B cell (primary cell): ENCODE measurements at regions not wholly inside any gene's neighbourhood (a gene's known extent, or its start where the extent isn't known, plus 50 kb on each side); places are given as distances from the start of the nearest gene placed in this dataset.
A peak's percentile ranks its signal among the peaks of the same experiment; 100 is the strongest.
"Not testable (repeated sequence)": the region's sequence is repeated elsewhere in the genome, so short reads cannot be mapped to it uniquely, and the experiment has no call there.

ENCODE experiments used
- ATAC-seq: fragments of 200-7000 bp; cut with Tn5 transposase; one replicate; pipeline ENCODE4 v1.10.0; 2021; ENCODE audit warnings: low read depth, mild to moderate bottlenecking, moderate number of reproducible peaks, moderate library complexity
- CTCF ChIA-PET: fragments of 350-600 bp; sonication (Branson Sonifier 250); formaldehyde crosslinking; loops from one replicate; lab custom pipeline; 2021; ENCODE audit warnings: antibody characterized with exemption, inconsistent platforms; lab: Charles Lee
- POLR2A ChIA-PET: fragments of 350-600 bp; sonication (Branson Sonifier 250); formaldehyde crosslinking; loops from one replicate; lab custom pipeline; 2021; ENCODE audit warnings: antibody characterized with exemption; lab: Charles Lee
- DNase-seq: peaks from one replicate; pipeline ENCODE4 v3.0.0; 2013
- H2AFZ ChIP-seq: 2 replicates; pipeline ENCODE4 v1.6.1; 2012; ENCODE audit warnings: mild to moderate bottlenecking, low read depth, low read length; ENCODE audit not compliant: insufficient read depth, poor library complexity, severe bottlenecking
- H3K27ac ChIP-seq, 2 donors: 1 replicate in 1 of 2; 2 replicates in 1 of 2; pipeline ENCODE4 v1.5.1; 2012 to 2013; ENCODE audit warnings: low read length in 2 of 2, mild to moderate bottlenecking in 2 of 2, moderate library complexity in 1 of 2
- H3K27me3 ChIP-seq, 4 experiments: fragments of 200-600 bp in 1 of 4; sonication (generic) in 1 of 4; replicated peaks in 1 of 4; 1 replicate in 2 of 4; 2 replicates in 2 of 4; pipeline versions ENCODE4 v1.6.1 to v1.7.0; 2013 to 2016; ENCODE audit warnings: low read length in 3 of 4, mild to moderate bottlenecking in 2 of 4, mixed read lengths in 1 of 4, moderate library complexity in 1 of 4; ENCODE audit not compliant: insufficient read depth in 4 of 4, control insufficient read depth in 3 of 4; ENCODE audit errors: control extremely low read depth in 1 of 4
- H3K36me3 ChIP-seq, 2 experiments: replicated peaks in 1 of 2; 1 replicate in 1 of 2; 2 replicates in 1 of 2; pipeline versions ENCODE4 v1.6.1 to v1.7.1; 2013; ENCODE audit warnings: low read length in 1 of 2; ENCODE audit not compliant: insufficient read depth in 2 of 2, control insufficient read depth in 1 of 2; ENCODE audit errors: control extremely low read depth in 1 of 2, extremely low read depth in 1 of 2
- H3K4me1 ChIP-seq, 2 donors: fragments of 200-600 bp in 1 of 2; sonication (generic) in 1 of 2; 1 replicate in 1 of 2; 2 replicates in 1 of 2; pipeline versions ENCODE4 v1.5.1 to v1.6.1; 2013 to 2017; ENCODE audit warnings: low read length in 2 of 2; ENCODE audit not compliant: control insufficient read depth in 2 of 2, insufficient read depth in 2 of 2
- H3K4me2 ChIP-seq: replicated peaks from 2 replicates; pipeline ENCODE3; 2012; ENCODE audit warnings: mild to moderate bottlenecking, low read depth, low read length; ENCODE audit not compliant: poor library complexity, severe bottlenecking
- H3K4me3 ChIP-seq, 5 experiments: fragments of 200-600 bp in 1 of 5; sonication (generic) in 1 of 5; 1 replicate in 3 of 5; 2 replicates in 2 of 5; pipeline versions ENCODE4 v1.5.1 to v1.7.0; 2011 to 2016; ENCODE audit warnings: low read length in 4 of 5, mild to moderate bottlenecking in 4 of 5, low read depth in 2 of 5, control low read depth in 1 of 5, moderate library complexity in 1 of 5; ENCODE audit not compliant: insufficient read depth in 1 of 5; ENCODE audit errors: control extremely low read depth in 1 of 5, extremely low read depth in 1 of 5
- H3K79me2 ChIP-seq: fragments of 200-600 bp; sonication (generic); one replicate; pipeline ENCODE4 v1.6.0; 2016; ENCODE audit warnings: low read length; ENCODE audit not compliant: control insufficient read depth, insufficient read depth
- H3K9ac ChIP-seq: fragments of 200-600 bp; sonication (generic); 2 replicates; pipeline ENCODE4 v1.6.1; 2017; ENCODE audit warnings: mild to moderate bottlenecking, low read length, moderate library complexity
- H3K9me3 ChIP-seq, 3 donors: one replicate each; pipeline versions ENCODE4 v1.6.1 to v1.7.1; 2013; ENCODE audit warnings: low read length in 2 of 3; ENCODE audit not compliant: control insufficient read depth in 2 of 3, insufficient read depth in 1 of 3; ENCODE audit errors: control extremely low read depth in 1 of 3
- H4K20me1 ChIP-seq: 2 replicates; pipeline ENCODE4 v1.6.0; 2012; ENCODE audit warnings: mild to moderate bottlenecking, low read length; ENCODE audit not compliant: insufficient read depth, control insufficient read depth, poor library complexity, severe bottlenecking
- H3K27ac Mint-ChIP-seq: one replicate; pipeline ENCODE4 v1.8.0; 2021; ENCODE audit warnings: mixed read lengths
- H3K27me3 Mint-ChIP-seq: one replicate; pipeline ENCODE4 v1.8.0; 2021; ENCODE audit warnings: mixed read lengths
- H3K4me1 Mint-ChIP-seq: one replicate; pipeline ENCODE4 v1.8.0; 2021; ENCODE audit warnings: mixed read lengths
- H3K4me3 Mint-ChIP-seq: one replicate; pipeline ENCODE4 v1.8.0; 2021; ENCODE audit warnings: mixed read lengths
- H3K9me3 Mint-ChIP-seq: one replicate; pipeline ENCODE4 v1.8.0; 2022; ENCODE audit warnings: mixed read lengths; ENCODE audit not compliant: insufficient read depth
- WGBS: methylation state at CpG from one replicate; pipeline ENCODE4 v1.1.5; 2013; ENCODE audit warnings: missing lambda C conversion rate; ENCODE audit not compliant: insufficient coverage; 5-methylcytosine and 5-hydroxymethylcytosine counted together
- intact Hi-C: fragments of 100-400 bp; cut with micrococcal nuclease; formaldehyde crosslinking; loops from one replicate; pipeline ENCODE4 v1.10.0; 2022

DNA sequence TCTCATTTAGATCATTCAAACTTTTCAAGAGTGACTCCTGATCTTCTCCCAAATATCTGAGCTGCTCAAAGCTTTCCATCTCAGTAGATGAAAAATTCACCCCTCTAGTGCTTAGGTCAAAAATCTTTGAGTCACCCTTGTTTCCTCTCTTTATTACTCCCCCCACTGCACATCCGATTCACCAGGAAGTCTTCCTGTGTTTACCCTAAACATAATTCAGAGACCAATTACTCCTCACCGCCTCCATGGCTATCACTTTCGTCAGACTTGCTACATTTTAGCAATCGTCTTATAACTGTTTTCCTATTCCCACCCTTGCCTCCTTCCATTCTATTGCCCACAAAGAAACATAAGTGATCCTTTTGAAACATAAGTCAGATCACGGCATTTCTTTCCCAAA, 94.8 kb downstream of the SPDYE17 start:
- H3K27ac ChIP-seq, H3K4me3 ChIP-seq, H3K27ac Mint-ChIP-seq, H3K4me3 Mint-ChIP-seq, CTCF ChIA-PET, H3K4me1 ChIP-seq, H2AFZ ChIP-seq, H3K4me2 ChIP-seq, H3K9me3 Mint-ChIP-seq, H3K4me1 Mint-ChIP-seq, POLR2A ChIA-PET, ATAC-seq, H3K79me2 ChIP-seq, H3K9ac ChIP-seq, intact Hi-C loops, H4K20me1 ChIP-seq, H3K27me3 ChIP-seq, DNase-seq, H3K9me3 ChIP-seq, H3K36me3 ChIP-seq: not testable (repeated sequence)
- 89% methylated on average over 5 of the region's 5 CpGs for WGBS
- peaks cover 19% of the 10 kb centered on the region for H3K27me3 Mint-ChIP-seq

- H3K36me3 ChIP-seq, H3K4me2 ChIP-seq, H3K27ac ChIP-seq, POLR2A ChIA-PET, DNase-seq, H3K79me2 ChIP-seq, H3K27me3 ChIP-seq, H3K4me3 ChIP-seq, H2AFZ ChIP-seq, H3K9me3 ChIP-seq, H3K9me3 Mint-ChIP-seq, CTCF ChIA-PET, H3K4me1 ChIP-seq, H4K20me1 ChIP-seq, H3K4me3 Mint-ChIP-seq, intact Hi-C loops, H3K9ac ChIP-seq, H3K4me1 Mint-ChIP-seq, H3K27ac Mint-ChIP-seq: not testable (repeated sequence)
- peaks cover 19% of the 10 kb centered on the region for H3K27me3 Mint-ChIP-seq
- ATAC-seq: peak; percentile 36
- 100% methylated on average over 1 of the region's 2 CpGs for WGBS
These were observed 95.8 kb downstream of the SPDYE17 start for GRCh38 chr7:76936346-76936745.

DNA sequence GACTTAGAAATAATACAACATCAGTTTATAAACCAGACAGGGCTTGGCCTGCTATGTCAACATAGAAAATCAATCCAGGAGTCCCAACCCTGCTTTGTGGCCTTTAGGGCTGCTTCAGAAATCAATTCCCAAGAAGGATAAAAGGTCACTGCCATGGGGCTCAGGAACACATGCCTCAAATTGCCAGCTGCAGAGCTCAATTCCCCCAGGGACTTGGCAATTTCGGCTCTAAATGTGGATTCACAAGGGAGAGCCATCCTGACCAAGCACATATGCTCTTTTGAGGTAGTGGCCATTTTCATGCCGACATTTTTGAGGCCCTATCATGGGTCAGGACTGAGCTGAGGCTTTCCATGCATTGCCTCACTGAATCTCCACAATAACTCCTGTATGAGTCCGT, 97.5 kb downstream of the SPDYE17 start:
- H3K4me3 ChIP-seq, H3K4me2 ChIP-seq, H3K9ac ChIP-seq, H3K27ac ChIP-seq, H3K79me2 ChIP-seq, H3K27ac Mint-ChIP-seq, ATAC-seq, DNase-seq, H3K4me3 Mint-ChIP-seq, H3K9me3 Mint-ChIP-seq, H3K9me3 ChIP-seq, CTCF ChIA-PET, POLR2A ChIA-PET, H3K36me3 ChIP-seq, H3K4me1 Mint-ChIP-seq, H3K4me1 ChIP-seq, H2AFZ ChIP-seq, H3K27me3 ChIP-seq, intact Hi-C loops, H4K20me1 ChIP-seq: not testable (repeated sequence)
- 85% methylated on average over 2 of the region's 3 CpGs for WGBS
- H3K27me3 Mint-ChIP-seq: peaks cover 19% of the 10 kb centered on the region

GRCh38 chr7:76932957-76933356, 99.2 kb downstream of the SPDYE17 start:
- H3K36me3 ChIP-seq, H3K4me3 ChIP-seq, H3K4me2 ChIP-seq, DNase-seq, H3K9me3 ChIP-seq, H3K79me2 ChIP-seq, H3K4me1 ChIP-seq, H3K27me3 ChIP-seq, ATAC-seq, CTCF ChIA-PET, POLR2A ChIA-PET, H3K9me3 Mint-ChIP-seq, H3K4me1 Mint-ChIP-seq, H2AFZ ChIP-seq, H3K27ac ChIP-seq, intact Hi-C loops, H3K9ac ChIP-seq, H3K27ac Mint-ChIP-seq, H4K20me1 ChIP-seq, H3K4me3 Mint-ChIP-seq: not testable (repeated sequence)
- WGBS: no CpG with 5 or more reads among the region's 4 CpGs
- H3K27me3 Mint-ChIP-seq: peaks cover 17% of the 10 kb centered on the region
